HG03039 (cell line): ENCODE measurements at regions not wholly inside any gene's neighbourhood (a gene's known extent, or its start where the extent isn't known, plus 50 kb on each side); places are given as distances from the start of the nearest gene placed in this dataset.
A peak's percentile ranks its signal among the peaks of the same experiment; 100 is the strongest.
"Not testable (repeated sequence)": the region's sequence is repeated elsewhere in the genome, so short reads cannot be mapped to it uniquely, and the experiment has no call there.

ENCODE experiments used
- ATAC-seq: cut with Tn5 transposase; IDR thresholded peaks from one replicate; pipeline ENCODE4 v1.9.1; 2021; ENCODE audit warnings: mild to moderate bottlenecking, moderate library complexity; ENCODE audit not compliant: unreplicated experiment

DNA sequence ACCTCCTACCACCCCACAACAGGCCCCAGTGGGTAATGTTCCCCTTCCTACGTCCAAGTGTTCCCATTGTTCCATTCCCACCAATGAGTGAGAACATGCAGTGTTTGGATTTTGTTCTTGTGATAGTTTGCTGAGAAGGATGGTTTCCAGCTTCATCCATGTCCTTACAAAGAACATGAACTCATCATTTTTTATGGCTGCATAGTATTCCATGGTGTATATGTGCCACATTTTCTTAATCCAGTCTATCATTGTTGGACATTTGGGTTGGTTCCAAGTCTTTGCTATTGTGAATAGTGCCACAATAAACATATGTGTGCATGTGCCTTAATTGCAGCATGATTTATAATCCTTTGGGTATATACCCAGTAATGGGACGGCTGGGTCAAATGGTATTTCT lies 81.6 kb downstream of the P2RY10 start:
- not testable (repeated sequence) for ATAC-seq

DNA sequence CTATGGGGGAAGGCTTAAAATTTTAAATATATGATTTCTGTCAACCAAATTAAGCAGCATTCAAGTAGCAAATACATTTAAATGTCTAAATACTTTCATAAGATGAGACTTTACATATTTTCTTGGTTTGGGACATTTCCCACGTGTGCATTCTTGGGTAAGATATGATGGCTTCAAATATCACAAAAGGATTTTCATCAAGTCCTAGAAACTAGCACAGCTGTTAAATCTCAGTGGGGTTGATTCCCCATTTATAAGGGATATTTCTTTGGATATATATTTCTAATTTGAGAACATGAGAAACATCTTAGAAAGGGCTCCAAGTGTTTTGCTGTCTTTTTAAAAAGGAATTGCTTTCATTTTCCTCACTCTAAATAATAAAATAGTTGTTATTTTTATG lies 90.2 kb downstream of the P2RY10 start:
- no peak for ATAC-seq

DNA sequence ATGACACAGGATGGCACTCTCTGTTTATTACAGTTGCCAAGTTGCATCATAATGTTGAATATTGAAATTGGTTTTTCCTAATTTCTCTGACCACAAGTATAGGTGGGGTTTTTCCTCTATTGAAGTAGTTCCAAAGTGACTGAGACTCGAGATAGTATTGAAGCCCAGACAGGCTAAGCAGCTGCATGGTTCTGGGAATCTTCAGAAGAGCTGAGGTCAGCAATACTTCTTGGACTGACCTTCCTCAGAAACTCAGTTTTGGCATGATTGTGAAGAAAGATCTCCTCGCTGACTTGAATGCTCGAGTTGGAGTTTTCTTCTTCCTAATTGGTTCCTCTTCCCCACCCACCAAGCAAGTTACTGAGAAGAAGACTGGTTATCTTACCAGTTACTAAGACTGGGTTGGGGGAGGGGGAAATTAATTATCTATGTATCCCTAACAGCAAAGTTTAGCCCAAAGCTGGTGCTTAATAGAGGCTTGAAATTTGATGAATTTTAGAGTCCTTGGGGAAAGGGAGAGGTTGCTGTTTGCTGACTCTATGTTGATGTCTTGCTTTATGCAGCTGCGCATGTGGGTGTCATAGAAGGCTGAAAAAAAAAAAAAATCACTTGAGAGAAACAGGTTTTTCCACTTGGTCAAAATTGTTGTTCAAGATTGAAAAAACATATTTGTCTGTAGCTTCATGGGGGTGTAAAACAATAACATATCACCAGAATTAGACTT lies 91.1 kb downstream of the P2RY10 start:
- no peak for ATAC-seq

DNA sequence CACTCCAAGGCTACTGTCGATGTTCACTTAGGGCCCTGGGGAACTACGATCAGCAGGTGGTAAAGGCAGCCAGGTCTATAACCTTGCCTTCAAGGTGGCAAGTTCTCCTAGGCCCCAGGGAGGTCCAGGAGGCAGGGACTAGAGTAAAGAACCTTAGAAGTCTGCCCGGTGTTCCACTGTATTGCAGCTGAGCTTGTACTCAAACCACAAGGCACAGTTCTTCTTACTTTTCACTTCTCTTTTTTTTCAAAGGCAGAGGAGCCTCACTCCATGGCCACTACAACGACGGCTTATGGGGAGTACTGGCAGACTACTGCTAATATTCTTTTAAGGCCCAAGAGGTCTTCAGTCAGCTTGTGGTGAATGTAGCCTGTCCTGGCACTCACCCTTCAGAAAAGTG lies 78.8 kb upstream of the GPR174 start:
- peak; percentile 87 for ATAC-seq

DNA sequence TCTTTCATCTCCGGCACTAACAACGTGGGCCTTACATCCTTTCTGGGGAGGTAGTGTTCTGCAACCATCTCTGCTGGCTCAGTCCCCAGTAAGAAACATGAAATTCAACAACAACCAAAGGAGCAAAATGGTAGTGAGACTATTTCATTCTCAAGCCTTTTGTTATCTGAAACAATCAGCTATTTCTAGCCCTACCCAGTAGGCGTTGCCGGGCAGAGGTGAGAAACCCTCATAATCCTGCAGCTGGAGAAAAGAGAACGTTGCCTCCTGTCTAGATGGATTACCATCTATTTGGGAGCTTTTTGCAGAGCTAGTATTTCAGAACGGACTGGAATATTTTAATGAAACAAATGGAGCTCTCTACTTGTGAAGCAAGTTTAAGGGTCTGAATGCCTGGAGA lies 66.4 kb upstream of the GPR174 start:
- ATAC-seq = no peak

DNA sequence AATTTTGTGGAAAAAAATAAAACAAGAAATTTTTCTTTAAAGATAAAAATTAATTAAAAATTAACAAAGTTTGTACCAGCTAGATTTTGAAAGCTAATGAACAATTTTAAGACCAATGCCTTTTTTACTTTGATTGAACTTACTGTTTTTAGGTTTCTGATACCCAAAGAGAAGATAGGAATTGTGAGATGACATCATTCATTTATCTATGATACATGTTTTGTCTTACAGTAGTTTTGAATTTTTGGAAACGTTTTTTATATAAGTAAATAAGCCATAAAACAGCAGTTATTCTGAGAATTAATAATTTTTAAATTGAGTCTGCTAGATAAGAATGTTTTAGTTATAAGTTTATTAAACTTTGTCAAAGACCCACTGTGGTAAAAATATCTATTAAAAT lies 65.0 kb upstream of the GPR174 start:
- no peak for ATAC-seq

DNA sequence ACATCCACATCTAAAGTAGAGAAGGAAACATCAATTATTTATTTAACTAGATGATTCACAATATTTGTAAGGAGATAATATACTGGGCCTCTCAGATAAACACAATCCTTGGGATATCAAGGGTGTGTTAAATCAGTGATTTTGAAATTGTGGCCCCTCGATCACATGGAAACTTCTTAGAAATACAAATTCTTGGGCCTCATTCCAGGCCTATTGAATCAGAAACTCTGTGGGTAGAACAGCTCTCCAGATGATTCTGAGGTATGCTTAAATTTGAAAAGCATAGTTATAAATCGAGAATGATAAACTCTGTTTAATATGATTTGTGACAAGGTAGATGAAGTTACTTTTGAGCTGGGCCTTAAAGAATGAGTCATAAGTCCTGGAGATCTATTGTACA lies 64.3 kb upstream of the GPR174 start:
- ATAC-seq = no peak

DNA sequence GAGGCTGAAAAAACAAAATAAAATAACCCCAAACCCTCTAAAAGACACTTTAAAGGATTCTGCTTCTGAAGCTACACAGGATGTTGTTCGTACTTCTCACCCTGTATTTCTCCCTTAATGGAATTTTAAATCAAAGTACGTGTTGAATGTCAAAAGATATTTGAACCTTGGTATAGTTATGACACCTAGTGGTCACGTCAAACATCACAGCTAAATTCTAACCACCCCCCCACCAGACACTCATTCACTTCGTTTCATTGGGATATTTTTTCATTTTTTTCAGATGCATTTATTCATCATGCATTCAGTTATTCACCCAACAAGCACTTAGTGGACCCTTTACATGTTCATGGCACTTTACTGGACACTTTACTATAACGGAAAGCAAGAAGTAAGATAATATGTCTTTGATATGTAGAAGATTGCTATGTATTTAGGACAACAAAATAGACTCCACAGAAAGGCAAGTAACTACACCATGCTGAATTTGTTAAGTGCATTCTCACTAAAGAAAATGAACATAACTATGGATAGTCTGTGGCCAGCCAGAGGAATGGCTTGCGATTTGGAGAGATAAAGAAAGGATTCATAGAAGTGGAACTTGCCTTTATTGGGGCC lies 62.5 kb upstream of the GPR174 start:
- no peak for ATAC-seq

DNA sequence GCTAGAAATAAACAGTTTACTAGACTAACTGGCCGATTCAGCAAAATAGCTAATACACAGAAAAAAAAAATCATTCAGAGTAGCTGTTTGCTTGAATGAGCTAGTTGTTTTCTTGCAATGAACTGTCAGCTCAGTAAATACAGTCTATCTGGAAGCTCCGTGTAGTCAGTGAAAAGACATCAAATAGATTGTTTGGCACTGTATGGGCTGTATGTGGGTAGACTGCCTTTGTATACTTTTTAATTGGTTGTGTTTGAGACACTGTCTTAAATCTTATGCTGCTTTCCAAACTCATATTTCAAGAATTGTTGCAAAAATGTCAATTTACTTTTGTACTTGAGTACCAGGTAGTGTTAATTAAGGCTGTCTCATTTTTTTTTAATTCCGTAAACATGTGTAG lies 61.6 kb upstream of the GPR174 start:
- no peak for ATAC-seq

DNA sequence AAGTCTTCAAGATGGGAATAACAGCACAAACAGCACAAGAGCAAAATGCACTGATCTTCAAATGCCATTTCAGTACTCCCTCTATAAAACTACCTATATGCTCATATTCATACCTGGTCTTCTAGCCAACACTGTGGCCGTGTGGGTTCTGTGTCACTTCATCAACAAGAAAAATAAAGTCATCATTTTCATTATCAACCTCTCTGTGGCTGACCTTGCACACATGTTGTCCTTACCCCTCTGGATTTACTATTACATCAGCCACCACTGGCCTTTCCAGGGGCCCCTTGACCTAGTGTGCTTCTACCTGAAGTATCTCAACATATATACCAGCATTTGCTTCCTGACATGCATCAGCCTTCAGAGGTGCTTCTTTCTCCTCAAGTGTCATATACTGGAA lies 59.6 kb upstream of the GPR174 start:
- ATAC-seq = no peak

DNA sequence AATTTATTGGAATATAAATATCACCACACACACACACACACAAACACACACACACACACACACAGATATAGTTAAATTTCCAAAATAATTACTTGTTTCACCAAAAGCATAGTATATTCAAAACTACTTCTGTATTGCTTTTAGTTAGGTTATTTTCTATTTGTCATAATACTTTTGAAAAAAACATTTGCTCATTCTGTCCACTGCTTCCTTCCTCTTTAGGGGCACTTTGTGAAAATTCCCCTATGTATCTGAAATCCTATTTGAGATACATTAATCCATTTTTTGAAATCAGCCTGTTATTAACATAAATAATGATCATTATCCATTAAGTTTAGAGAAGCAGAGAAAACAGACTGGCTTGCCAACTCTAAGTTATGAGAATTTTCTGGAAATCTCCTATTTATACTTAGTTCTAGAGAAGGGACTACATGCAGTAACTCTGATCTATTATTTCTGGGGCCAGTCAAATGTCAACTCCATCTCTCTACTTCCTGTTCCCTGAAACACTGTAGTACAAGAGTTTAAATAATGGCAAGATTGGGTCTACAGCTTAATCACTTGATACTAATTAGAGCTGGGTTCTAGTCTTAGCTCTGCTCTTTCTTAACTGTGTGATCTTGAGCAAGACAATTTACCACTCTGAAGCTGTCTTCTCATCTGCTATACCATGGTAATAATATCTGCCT lies 54.4 kb upstream of the GPR174 start:
- ATAC-seq = no peak

DNA sequence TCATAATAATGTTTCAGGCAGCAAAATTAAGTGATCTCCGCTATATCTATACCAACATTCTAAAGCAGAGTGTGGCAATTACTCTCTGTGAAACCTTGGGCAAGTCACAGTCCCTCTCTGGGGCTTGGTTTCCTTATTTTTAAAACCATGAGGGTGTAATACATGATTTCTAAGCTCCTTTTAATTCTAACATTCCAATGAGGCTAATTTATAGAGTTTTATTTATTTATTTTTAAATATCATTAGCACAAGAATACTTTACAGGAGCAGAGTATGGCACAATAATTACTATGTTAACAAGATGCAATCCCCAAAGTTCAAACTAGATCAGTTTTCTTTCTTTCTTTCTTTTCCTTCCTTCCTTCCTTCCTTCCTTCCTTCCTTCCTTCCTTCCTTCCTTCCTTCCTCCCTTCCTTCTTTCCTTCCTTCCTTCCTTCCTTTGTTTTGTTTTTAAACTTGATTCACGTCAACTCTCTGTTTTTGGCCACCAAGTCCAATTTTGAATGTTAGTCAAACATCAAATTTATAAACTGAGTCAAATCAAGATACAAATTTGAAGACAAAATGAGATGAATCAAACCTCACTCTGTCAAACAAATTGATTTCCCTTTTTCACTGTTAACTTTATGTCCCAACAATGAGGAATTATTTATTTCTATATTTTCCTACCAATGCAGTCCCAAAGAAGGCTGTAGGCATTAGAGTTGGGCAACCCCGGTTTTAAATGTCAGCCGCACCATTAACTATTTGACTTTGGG lies 50.2 kb upstream of the GPR174 start:
- ATAC-seq = no peak
